OCI-LY1 (cell line): ENCODE measurements at regions not wholly inside any gene's neighbourhood (a gene's known extent, or its start where the extent isn't known, plus 50 kb on each side); places are given as distances from the start of the nearest gene placed in this dataset.

Source experiments
- H2AFZ ChIP-seq: fragments of 200-600 bp; sonication (generic), shearing (Covaris generic); 2 replicates; pipeline ENCODE4 v1.6.0; 2014; ENCODE audit warnings: antibody characterized with exemption, mild to moderate bottlenecking, low read length
- H3F3A ChIP-seq: fragments of 200-600 bp; sonication (generic), shearing (Covaris generic); 2 replicates; pipeline ENCODE4 v1.6.0; 2014; ENCODE audit warnings: mild to moderate bottlenecking, antibody characterized with exemption, low read length, moderate library complexity; ENCODE audit not compliant: insufficient read depth
- H3K27ac ChIP-seq: fragments of 200-600 bp; sonication (generic); 2 replicates; pipeline ENCODE4 v1.5.1; 2014; ENCODE audit warnings: low read length, mixed run types, mild to moderate bottlenecking, low read depth; ENCODE audit not compliant: poor library complexity, severe bottlenecking
- H3K27me3 ChIP-seq: fragments of 200-600 bp; sonication (generic); 2 replicates; pipeline ENCODE4 v1.6.0; 2014; ENCODE audit warnings: antibody characterized with exemption, mild to moderate bottlenecking, low read length, moderate library complexity; ENCODE audit not compliant: insufficient read depth
- H3K36me3 ChIP-seq: fragments of 200-600 bp; sonication (generic); 2 replicates; pipeline ENCODE4 v1.6.1; 2014; ENCODE audit warnings: mild to moderate bottlenecking, antibody characterized with exemption, low read length, moderate library complexity, mixed read lengths; ENCODE audit not compliant: insufficient read depth
- H3K4me1 ChIP-seq: fragments of 200-600 bp; sonication (generic); 2 replicates; pipeline ENCODE4 v1.5.1; 2014; ENCODE audit warnings: mild to moderate bottlenecking, low read length, moderate library complexity; ENCODE audit not compliant: insufficient read depth, severe bottlenecking
- H3K4me2 ChIP-seq: fragments of 200-600 bp; sonication (generic), shearing (Covaris generic); 2 replicates; pipeline ENCODE4 v1.6.1; 2014; ENCODE audit warnings: low read length
- H3K4me3 ChIP-seq: fragments of 200-600 bp; sonication (generic); 2 replicates; pipeline ENCODE4 v1.5.1; 2014; ENCODE audit warnings: low read length, low read depth, mild to moderate bottlenecking, mixed read lengths; ENCODE audit not compliant: poor library complexity, severe bottlenecking
- H3K79me2 ChIP-seq: fragments of 200-600 bp; shearing (Covaris generic); 2 replicates; pipeline ENCODE4 v1.6.1; 2016; ENCODE audit warnings: mixed run types, low read length, mixed read lengths; ENCODE audit not compliant: insufficient read depth
- H3K9ac ChIP-seq: fragments of 200-600 bp; sonication (generic), shearing (Covaris generic); 2 replicates; pipeline ENCODE4 v1.6.1; 2014; ENCODE audit warnings: mild to moderate bottlenecking, low read length, mixed read lengths
- H3K9me2 ChIP-seq: fragments of 200-600 bp; sonication (generic), shearing (Covaris generic); 2 replicates; pipeline ENCODE4 v1.6.1; 2014; ENCODE audit warnings: low read depth, mild to moderate bottlenecking, low read length, mixed read lengths
- H3K9me3 ChIP-seq: fragments of 200-600 bp; shearing (Covaris generic); 2 replicates; pipeline ENCODE4 v1.6.1; 2014; ENCODE audit warnings: low read length, mixed read lengths
- H4K20me1 ChIP-seq: fragments of 200-600 bp; sonication (generic), shearing (Covaris generic); 2 replicates; pipeline ENCODE4 v1.6.0; 2016; ENCODE audit warnings: mild to moderate bottlenecking, low read length; ENCODE audit not compliant: insufficient read depth
- CTCF ChIP-seq: fragments of 200-600 bp; sonication (generic), shearing (Covaris generic); IDR thresholded peaks from 2 replicates; pipeline ENCODE4 v1.5.1; 2017; ENCODE audit warnings: mild to moderate bottlenecking, antibody characterized with exemption, low read length, moderate library complexity, mixed read lengths
- EZH2 ChIP-seq: fragments of 200-600 bp; sonication (generic), shearing (Covaris generic); IDR thresholded peaks from 2 replicates; pipeline ENCODE4 v1.8.0; 2017; ENCODE audit warnings: borderline replicate concordance, mixed run types, mild to moderate bottlenecking, antibody characterized with exemption, low read length, moderate library complexity, mixed read lengths

- no peak overlapping the region for H3K27ac ChIP-seq
- H3K9ac ChIP-seq: no peak overlapping the region
- no peaks in the 10 kb centered on the region for H3K9me2 ChIP-seq
- H3K4me1 ChIP-seq: no peaks in the 10 kb centered on the region
- H3K4me2 ChIP-seq: no peak overlapping the region
- H3K27me3 ChIP-seq: no peaks in the 10 kb centered on the region
- no peaks in the 10 kb centered on the region for H3F3A ChIP-seq
- H3K4me3 ChIP-seq: no peak overlapping the region
- no peaks in the 10 kb centered on the region for H4K20me1 ChIP-seq
- H3K9me3 ChIP-seq: no peaks in the 10 kb centered on the region
- no peak for TF ChIP-seq CTCF
- TF ChIP-seq EZH2: no peak
- H3K36me3 ChIP-seq: no peaks in the 10 kb centered on the region
- no peaks in the 10 kb centered on the region for H3K79me2 ChIP-seq
- H2AFZ ChIP-seq: no peak overlapping the region
These were observed 844.1 kb downstream of the LTN1 start for GRCh38 chr21:28148400-28149064.

- no peaks in the 10 kb centered on the region for H3K27me3 ChIP-seq
- H4K20me1 ChIP-seq: no peaks in the 10 kb centered on the region
- H3K4me3 ChIP-seq: no peak overlapping the region
- H3F3A ChIP-seq: no peaks in the 10 kb centered on the region
- H2AFZ ChIP-seq: no peak overlapping the region
- H3K36me3 ChIP-seq: no peaks in the 10 kb centered on the region
- TF ChIP-seq CTCF: no peak
- TF ChIP-seq EZH2: no peak
- H3K4me2 ChIP-seq: no peak overlapping the region
- no peaks in the 10 kb centered on the region for H3K9me2 ChIP-seq
- no peaks in the 10 kb centered on the region for H3K9me3 ChIP-seq
- H3K9ac ChIP-seq: no peak overlapping the region
- no peak overlapping the region for H3K27ac ChIP-seq
- no peaks in the 10 kb centered on the region for H3K79me2 ChIP-seq
- H3K4me1 ChIP-seq: no peaks in the 10 kb centered on the region
These were observed 848.0 kb downstream of the LTN1 start for GRCh38 chr21:28144653-28145052.

- Histone ChIP-seq H3K9me3 (no peaks in the 10 kb centered on the region), H3K36me3 (no peaks in the 10 kb centered on the region), H3K27me3 (no peaks in the 10 kb centered on the region), H3F3A (no peaks in the 10 kb centered on the region), H3K79me2 (no peaks in the 10 kb centered on the region), H4K20me1 (no peaks in the 10 kb centered on the region), H3K4me2 (no peak overlapping the region), H3K9me2 (no peaks in the 10 kb centered on the region), H3K4me1 (no peaks in the 10 kb centered on the region), H3K9ac (no peak overlapping the region), H3K4me3 (no peak overlapping the region), H3K27ac (no peak overlapping the region), H2AFZ (no peak overlapping the region)
- TF ChIP-seq CTCF (no peak), EZH2 (no peak)
These were observed 848.6 kb downstream of the LTN1 start for GRCh38 chr21:28144089-28144488.
